ENCODE measurements at regions not wholly inside any gene's neighbourhood (a gene's known extent, or its start where the extent isn't known, plus 50 kb on each side); places are given as distances from the start of the nearest gene placed in this dataset.

DNA sequence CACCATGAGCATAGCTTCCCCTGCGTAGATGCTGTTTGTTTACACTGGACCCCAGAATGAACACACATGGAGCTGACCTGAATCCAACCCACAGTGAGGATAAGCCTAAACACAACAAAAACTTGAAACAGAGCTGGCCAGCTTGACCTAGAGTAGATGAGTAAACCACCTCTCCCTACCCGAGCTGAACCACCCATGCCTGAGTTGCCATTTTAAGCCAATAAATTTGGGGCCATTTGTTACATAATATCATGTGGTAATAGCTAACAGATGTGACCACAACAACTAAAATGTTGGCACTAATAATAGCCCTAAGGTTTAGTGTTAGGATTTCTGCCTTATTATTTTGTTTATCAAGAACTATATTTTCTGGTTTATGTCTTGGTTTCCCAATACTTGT is 103.2 kb upstream of the GRIK2 start:
- TF ChIP-seq, protein P1, sequence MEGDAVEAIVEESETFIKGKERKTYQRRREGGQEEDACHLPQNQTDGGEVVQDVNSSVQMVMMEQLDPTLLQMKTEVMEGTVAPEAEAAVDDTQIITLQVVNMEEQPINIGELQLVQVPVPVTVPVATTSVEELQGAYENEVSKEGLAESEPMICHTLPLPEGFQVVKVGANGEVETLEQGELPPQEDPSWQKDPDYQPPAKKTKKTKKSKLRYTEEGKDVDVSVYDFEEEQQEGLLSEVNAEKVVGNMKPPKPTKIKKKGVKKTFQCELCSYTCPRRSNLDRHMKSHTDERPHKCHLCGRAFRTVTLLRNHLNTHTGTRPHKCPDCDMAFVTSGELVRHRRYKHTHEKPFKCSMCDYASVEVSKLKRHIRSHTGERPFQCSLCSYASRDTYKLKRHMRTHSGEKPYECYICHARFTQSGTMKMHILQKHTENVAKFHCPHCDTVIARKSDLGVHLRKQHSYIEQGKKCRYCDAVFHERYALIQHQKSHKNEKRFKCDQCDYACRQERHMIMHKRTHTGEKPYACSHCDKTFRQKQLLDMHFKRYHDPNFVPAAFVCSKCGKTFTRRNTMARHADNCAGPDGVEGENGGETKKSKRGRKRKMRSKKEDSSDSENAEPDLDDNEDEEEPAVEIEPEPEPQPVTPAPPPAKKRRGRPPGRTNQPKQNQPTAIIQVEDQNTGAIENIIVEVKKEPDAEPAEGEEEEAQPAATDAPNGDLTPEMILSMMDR (IDR thresholded peaks at IDR 0.05) = no peak

DNA sequence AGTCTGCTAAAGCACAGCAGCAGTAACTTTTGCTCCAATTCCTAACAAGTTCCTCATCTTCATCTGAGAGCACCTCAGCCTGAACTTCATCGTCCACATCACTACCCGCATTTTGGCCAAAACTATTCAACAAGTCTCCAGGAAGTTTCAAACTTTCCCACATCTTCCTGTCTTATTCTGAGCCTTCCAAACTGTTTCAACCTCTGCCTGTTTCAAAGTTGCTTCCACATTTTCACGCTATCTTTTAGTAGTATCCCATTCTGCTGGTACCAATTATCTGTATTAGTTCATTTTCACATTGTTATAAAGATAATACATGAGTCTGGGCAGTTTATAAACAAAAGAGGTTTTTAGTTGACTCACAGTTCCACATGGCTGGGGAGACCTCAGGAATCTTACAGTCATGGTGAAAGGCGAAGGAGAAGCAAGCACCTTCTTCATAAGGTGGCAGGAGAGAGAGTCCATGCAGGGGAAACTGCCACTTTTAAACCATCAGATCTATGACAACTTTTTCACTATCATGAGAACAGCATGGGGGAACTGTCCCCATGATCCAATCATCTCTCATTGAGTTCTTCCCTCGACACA is 99.4 kb upstream of the GRIK2 start:
- TF ChIP-seq, protein P1 (IDR thresholded peaks at IDR 0.05) = no peak

DNA sequence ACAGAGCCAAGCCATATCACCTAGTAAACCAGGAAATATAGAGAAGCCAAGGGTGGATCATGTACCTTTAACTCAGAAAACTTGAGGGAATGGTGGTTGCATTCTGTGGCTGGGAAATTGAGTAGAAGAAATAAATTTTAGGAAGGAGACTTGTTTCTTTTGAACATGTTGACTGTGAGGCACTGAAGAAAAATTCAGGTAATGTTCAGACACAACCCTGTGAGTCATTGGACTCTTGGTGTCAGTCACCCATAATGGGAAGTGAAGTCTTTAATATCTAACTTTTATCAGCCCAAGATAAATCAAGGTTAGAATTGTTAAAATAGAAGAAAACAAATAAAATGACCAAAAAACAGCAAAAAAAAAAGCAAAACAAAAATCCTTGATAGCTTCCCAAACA is 98.8 kb upstream of the GRIK2 start:
- TF ChIP-seq, protein P1 (IDR thresholded peaks at IDR 0.05) = no peak

DNA sequence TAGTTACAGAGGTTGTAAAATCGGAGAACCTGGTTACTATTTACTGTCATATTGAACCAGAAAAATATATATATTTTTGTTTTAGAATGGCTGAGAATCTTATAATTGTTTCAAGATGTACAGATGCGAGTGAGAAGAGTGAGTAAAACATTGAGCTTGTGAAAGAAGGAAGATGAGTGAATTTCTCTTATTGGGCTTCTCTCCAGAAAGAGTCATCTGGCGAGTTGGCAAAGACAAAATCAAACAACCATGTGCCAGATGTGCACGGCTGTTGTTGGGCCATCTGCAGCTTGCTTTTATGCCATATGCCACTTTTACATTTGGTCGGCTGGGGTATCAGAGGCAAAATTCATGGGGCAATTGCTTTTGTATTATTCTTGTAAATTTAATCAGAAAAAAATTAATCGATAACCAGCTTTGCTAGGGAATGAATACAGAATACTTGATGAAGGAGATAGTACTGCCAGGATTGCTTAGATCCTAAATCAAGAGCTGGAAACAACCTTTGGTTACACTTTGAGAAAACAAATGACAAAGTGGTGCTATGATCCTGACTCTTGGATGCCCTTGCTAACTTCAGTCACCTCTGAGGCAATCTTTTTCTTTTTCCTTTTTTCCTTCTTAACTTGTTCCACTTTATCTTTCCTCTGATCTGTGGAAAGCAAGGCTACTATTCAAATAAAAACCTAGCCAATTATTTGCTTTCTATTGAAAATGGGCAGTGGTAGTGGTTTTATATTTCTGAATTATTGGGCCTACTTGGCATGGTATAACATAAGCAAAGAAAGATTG is 97.1 kb upstream of the GRIK2 start:
- TF ChIP-seq, protein P1 (IDR thresholded peaks at IDR 0.05) = no peak

DNA sequence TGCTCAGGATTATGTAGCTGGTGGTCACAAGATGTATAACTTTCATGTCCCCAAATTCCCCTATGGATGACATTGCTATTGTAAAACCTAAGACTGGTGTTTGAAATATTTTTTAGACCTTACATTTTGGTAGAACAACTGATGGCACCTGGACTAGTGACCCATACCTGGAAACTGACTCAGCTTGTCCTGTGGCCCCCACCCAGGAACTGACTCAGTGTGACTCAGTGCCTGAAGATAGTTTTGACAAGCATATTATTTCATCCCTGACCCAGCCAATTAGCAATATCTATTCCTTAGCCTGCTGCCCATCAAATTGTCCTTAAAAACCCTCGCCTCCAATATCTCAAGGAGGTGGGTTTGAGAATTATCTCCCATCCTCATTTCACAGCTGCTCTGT is 90.9 kb upstream of the GRIK2 start:
- TF ChIP-seq, protein P1 (IDR thresholded peaks at IDR 0.05) = no peak

DNA sequence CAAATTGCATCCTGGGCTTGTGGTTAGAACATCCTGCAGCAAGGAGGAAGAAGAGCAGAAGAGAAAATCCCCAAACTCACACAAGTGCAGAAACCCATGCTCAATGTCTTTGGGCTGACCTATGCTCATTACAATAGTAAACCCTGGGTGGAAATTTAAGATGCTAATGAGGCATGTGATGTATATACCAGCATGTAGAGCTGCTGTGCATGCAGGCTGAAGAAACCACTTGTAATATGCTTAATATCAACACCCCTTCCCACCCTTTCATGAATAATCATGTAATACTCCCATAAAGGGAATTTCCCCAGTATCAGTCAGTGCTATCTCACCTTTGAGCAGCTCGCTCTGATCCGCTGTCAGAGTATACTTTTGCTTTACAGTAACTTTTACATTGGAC is 90.0 kb upstream of the GRIK2 start:
- TF ChIP-seq, protein P1 (IDR thresholded peaks at IDR 0.05) = no peak

DNA sequence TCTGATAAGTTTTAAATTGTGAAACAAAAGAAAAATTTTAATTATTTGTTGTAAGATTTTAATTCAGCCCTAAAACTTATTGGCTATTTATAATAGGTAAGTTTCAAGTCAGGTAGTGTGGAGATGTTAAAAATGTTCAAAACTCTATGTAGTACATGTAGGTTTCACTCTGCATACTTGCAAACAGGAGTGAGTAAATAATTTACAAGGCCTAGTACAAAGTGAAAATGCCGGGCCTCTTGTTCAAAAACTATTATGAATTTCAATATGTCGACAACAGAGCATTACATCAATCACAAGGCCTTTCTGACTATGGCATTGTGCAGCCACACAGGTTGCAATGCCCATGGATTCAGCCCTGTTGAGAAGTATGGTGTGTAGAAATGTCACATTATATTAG is 80.9 kb upstream of the GRIK2 start:
- TF ChIP-seq, protein P1 (IDR thresholded peaks at IDR 0.05) = no peak

Data from LNCAP (cell line).